HG03575 (cell line): ENCODE measurements at regions not wholly inside any gene's neighbourhood (a gene's known extent, or its start where the extent isn't known, plus 50 kb on each side); places are given as distances from the start of the nearest gene placed in this dataset.
"Not testable (repeated sequence)": the region's sequence is repeated elsewhere in the genome, so short reads cannot be mapped to it uniquely, and the experiment has no call there.

Source experiments
- ATAC-seq: cut with Tn5 transposase; IDR thresholded peaks from one replicate; pipeline ENCODE4 v1.9.1; 2021; ENCODE audit not compliant: unreplicated experiment, insufficient number of reproducible peaks, low FRiP score; ENCODE audit errors: extremely low read depth

GRCh38 chr2:194363878-194364277 is 1293.1 kb upstream of the SLC39A10 start:
- no peak for ATAC-seq

- ATAC-seq, result no peak
Measured at GRCh38 chr2:194363295-194363694, 1293.7 kb upstream of the SLC39A10 start.

- no peak for ATAC-seq
Measured at GRCh38 chr2:194352505-194352904, 1304.5 kb upstream of the SLC39A10 start.

GRCh38 chr2:194346193-194346592 is 1310.8 kb upstream of the SLC39A10 start:
- ATAC-seq, result no peak

- no peak for ATAC-seq
Measured at GRCh38 chr2:194345347-194345746, 1311.7 kb upstream of the SLC39A10 start.

- no peak for ATAC-seq
Measured at GRCh38 chr2:194343167-194343566, 1313.9 kb upstream of the SLC39A10 start.

- no peak for ATAC-seq
Measured at GRCh38 chr2:194332799-194333490, 1324.1 kb upstream of the SLC39A10 start.

GRCh38 chr2:194328456-194328855 is 1328.6 kb upstream of the SLC39A10 start:
- no peak for ATAC-seq

GRCh38 chr2:194327196-194327888 is 1329.7 kb upstream of the SLC39A10 start:
- no peak for ATAC-seq

GRCh38 chr2:194323740-194324139 is 1333.3 kb upstream of the SLC39A10 start:
- no peak for ATAC-seq

- no peak for ATAC-seq
Measured at GRCh38 chr2:194320520-194320919, 1336.5 kb upstream of the SLC39A10 start.

- ATAC-seq, result no peak
Measured at GRCh38 chr2:194319222-194319992, 1337.6 kb upstream of the SLC39A10 start.

- no peak for ATAC-seq
Measured at GRCh38 chr2:194314042-194314441, 1343.0 kb upstream of the SLC39A10 start.

GRCh38 chr2:194304191-194304590 is 1352.8 kb upstream of the SLC39A10 start:
- no peak for ATAC-seq

- ATAC-seq, result no peak
Measured at GRCh38 chr2:194301946-194302345, 1355.1 kb upstream of the SLC39A10 start.

- no peak for ATAC-seq
Measured at GRCh38 chr2:194294156-194294555, 1362.9 kb upstream of the SLC39A10 start.

GRCh38 chr2:194291104-194291503 is 1365.9 kb upstream of the SLC39A10 start:
- no peak for ATAC-seq

GRCh38 chr2:194289712-194290346 is 1367.2 kb upstream of the SLC39A10 start:
- ATAC-seq, result no peak

- ATAC-seq, result not testable (repeated sequence)
Measured at GRCh38 chr2:194276667-194277066, 1380.4 kb upstream of the SLC39A10 start.
